HG03196 (cell line): ENCODE measurements at regions not wholly inside any gene's neighbourhood (a gene's known extent, or its start where the extent isn't known, plus 50 kb on each side); places are given as distances from the start of the nearest gene placed in this dataset.

ENCODE experiments used
- ATAC-seq: cut with Tn5 transposase; IDR thresholded peaks from one replicate; pipeline ENCODE4 v1.9.1; 2021; ENCODE audit not compliant: unreplicated experiment

- ATAC-seq, result no peak
Measured at GRCh38 chr5:114018186-114018585, 343.7 kb upstream of the KCNN2 start.

- no peak for ATAC-seq
Measured at GRCh38 chr5:114038756-114039155, 323.1 kb upstream of the KCNN2 start.

GRCh38 chr5:114050087-114050486 is 311.8 kb upstream of the KCNN2 start:
- no peak for ATAC-seq

GRCh38 chr5:114053372-114053771 is 308.5 kb upstream of the KCNN2 start:
- ATAC-seq, result no peak

- no peak for ATAC-seq
Measured at GRCh38 chr5:114054594-114054993, 307.3 kb upstream of the KCNN2 start.

GRCh38 chr5:114055318-114056184 is 306.3 kb upstream of the KCNN2 start:
- no peak for ATAC-seq

- no peak for ATAC-seq
Measured at GRCh38 chr5:114056185-114056538, 305.7 kb upstream of the KCNN2 start.

- ATAC-seq, result no peak
Measured at GRCh38 chr5:114060866-114061265, 301.0 kb upstream of the KCNN2 start.

GRCh38 chr5:114062932-114063867 is 298.7 kb upstream of the KCNN2 start:
- ATAC-seq, result no peak

- ATAC-seq, result no peak
Measured at GRCh38 chr5:114065912-114066311, 296.0 kb upstream of the KCNN2 start.

- ATAC-seq, result no peak
Measured at GRCh38 chr5:114070093-114070722, 291.7 kb upstream of the KCNN2 start.

GRCh38 chr5:114089259-114089658 is 272.6 kb upstream of the KCNN2 start:
- no peak for ATAC-seq

- no peak for ATAC-seq
Measured at GRCh38 chr5:114097570-114097969, 264.3 kb upstream of the KCNN2 start.

- ATAC-seq, result no peak
Measured at GRCh38 chr5:114099161-114099560, 262.7 kb upstream of the KCNN2 start.

- ATAC-seq, result no peak
Measured at GRCh38 chr5:114101153-114101552, 260.7 kb upstream of the KCNN2 start.

- ATAC-seq, result no peak
Measured at GRCh38 chr5:114113604-114114003, 248.3 kb upstream of the KCNN2 start.

GRCh38 chr5:114116981-114117380 is 244.9 kb upstream of the KCNN2 start:
- no peak for ATAC-seq

GRCh38 chr5:114118511-114118910 is 243.4 kb upstream of the KCNN2 start:
- peak; percentile 53 for ATAC-seq

GRCh38 chr5:114120166-114120565 is 241.7 kb upstream of the KCNN2 start:
- ATAC-seq, result no peak

- no peak for ATAC-seq
Measured at GRCh38 chr5:114122852-114123251, 239.0 kb upstream of the KCNN2 start.

- no peak for ATAC-seq
Measured at GRCh38 chr5:114123654-114124053, 238.2 kb upstream of the KCNN2 start.
